Chondrocyte (in vitro differentiated cells): ENCODE measurements at regions not wholly inside any gene's neighbourhood (a gene's known extent, or its start where the extent isn't known, plus 50 kb on each side); places are given as distances from the start of the nearest gene placed in this dataset.

Source experiments
- DNase-seq: peaks from one replicate; pipeline ENCODE4 v3.0.0; 2021; ENCODE audit warnings: mixed read lengths, low spot score
- H3K27ac Mint-ChIP-seq: one replicate; pipeline ENCODE4 v1.8.0; 2021; ENCODE audit warnings: mild to moderate bottlenecking, moderate library complexity, mixed read lengths; ENCODE audit not compliant: unreplicated experiment
- H3K27me3 Mint-ChIP-seq: 2 replicates; pipeline ENCODE4 v1.8.0; 2021; ENCODE audit warnings: low read depth, mixed read lengths
- H3K36me3 Mint-ChIP-seq: 2 replicates; pipeline ENCODE4 v1.8.0; 2021; ENCODE audit warnings: low read depth, mixed read lengths
- H3K4me1 Mint-ChIP-seq: 2 replicates; pipeline ENCODE4 v1.8.0; 2021; ENCODE audit warnings: low read depth, mild to moderate bottlenecking, mixed read lengths
- H3K4me3 Mint-ChIP-seq: one replicate; pipeline ENCODE4 v1.8.0; 2021; ENCODE audit warnings: mild to moderate bottlenecking, moderate library complexity, mixed read lengths; ENCODE audit not compliant: unreplicated experiment
- H3K9me3 Mint-ChIP-seq: 2 replicates; pipeline ENCODE4 v1.8.0; 2021; ENCODE audit warnings: low read depth, mixed read lengths
- TF ChIP-seq, protein P1 (sequence below): fragments of 200-600 bp; sonication (generic); IDR thresholded peaks from 2 replicates; pipeline ENCODE4 v1.5.0; 2021; ENCODE audit warnings: antibody characterized with exemption, mild to moderate bottlenecking, moderate library complexity

DNA sequence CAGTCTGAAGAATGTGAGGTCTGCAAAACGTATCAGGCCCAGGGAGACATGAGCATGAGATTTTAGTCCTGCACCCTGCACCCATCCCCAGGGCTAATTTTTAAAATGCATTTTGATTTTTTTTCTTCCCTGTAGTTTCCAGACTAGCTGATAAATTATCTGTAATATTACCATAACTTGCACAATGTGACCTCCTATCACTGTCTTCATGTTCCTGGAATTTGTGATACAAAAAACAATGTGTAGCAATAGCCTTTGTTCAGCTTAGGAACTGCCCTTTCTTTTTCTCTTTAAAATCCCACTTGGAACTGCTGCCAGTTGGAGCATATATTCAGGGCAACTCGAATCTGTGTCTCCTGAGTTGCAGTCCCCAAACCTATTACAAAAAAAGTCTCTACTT lies 222.8 kb upstream of the HS6ST1 start:
- H3K4me3 Mint-ChIP-seq = no peak overlapping the region
- H3K9me3 Mint-ChIP-seq = peaks cover 4% of the 10 kb centered on the region
- peaks cover 2% of the 10 kb centered on the region for H3K36me3 Mint-ChIP-seq
- peaks cover 1% of the 10 kb centered on the region for H3K27me3 Mint-ChIP-seq
- peaks cover 17% of the 10 kb centered on the region for H3K4me1 Mint-ChIP-seq
- H3K27ac Mint-ChIP-seq = no peak overlapping the region
- no peak for DNase-seq
- TF ChIP-seq, protein P1, sequence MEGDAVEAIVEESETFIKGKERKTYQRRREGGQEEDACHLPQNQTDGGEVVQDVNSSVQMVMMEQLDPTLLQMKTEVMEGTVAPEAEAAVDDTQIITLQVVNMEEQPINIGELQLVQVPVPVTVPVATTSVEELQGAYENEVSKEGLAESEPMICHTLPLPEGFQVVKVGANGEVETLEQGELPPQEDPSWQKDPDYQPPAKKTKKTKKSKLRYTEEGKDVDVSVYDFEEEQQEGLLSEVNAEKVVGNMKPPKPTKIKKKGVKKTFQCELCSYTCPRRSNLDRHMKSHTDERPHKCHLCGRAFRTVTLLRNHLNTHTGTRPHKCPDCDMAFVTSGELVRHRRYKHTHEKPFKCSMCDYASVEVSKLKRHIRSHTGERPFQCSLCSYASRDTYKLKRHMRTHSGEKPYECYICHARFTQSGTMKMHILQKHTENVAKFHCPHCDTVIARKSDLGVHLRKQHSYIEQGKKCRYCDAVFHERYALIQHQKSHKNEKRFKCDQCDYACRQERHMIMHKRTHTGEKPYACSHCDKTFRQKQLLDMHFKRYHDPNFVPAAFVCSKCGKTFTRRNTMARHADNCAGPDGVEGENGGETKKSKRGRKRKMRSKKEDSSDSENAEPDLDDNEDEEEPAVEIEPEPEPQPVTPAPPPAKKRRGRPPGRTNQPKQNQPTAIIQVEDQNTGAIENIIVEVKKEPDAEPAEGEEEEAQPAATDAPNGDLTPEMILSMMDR = no peak

DNA sequence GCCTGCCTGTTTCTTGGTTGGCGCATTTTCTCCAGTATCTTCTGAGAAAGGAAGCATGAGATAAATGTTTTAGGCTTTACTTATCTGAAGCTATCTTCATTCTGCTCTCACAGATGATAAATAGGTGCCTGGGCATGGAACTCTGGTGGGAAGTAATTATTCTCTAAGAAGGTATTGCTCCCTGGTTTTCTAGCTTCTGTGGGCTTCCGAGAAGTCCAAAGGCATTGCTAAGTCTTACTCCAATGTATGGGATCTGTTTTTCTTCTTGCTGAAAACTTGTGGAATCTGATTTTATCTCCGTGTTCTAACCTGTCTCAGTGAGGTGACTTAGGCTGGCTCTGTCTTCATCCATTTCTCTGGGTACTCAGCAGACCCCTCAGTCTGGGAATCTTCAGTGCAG lies 224.4 kb upstream of the HS6ST1 start:
- peaks cover 4% of the 10 kb centered on the region for H3K4me1 Mint-ChIP-seq
- no peak overlapping the region for H3K4me3 Mint-ChIP-seq
- no peak overlapping the region for H3K27ac Mint-ChIP-seq
- TF ChIP-seq, protein P1 = no peak
- H3K36me3 Mint-ChIP-seq = peaks cover 2% of the 10 kb centered on the region
- H3K9me3 Mint-ChIP-seq = no peaks in the 10 kb centered on the region
- DNase-seq = no peak
- H3K27me3 Mint-ChIP-seq = peaks cover 1% of the 10 kb centered on the region

- TF ChIP-seq, protein P1 = no peak
- peaks cover 2% of the 10 kb centered on the region for H3K36me3 Mint-ChIP-seq
- H3K4me1 Mint-ChIP-seq = no peaks in the 10 kb centered on the region
- H3K27ac Mint-ChIP-seq = no peak overlapping the region
- no peaks in the 10 kb centered on the region for H3K9me3 Mint-ChIP-seq
- DNase-seq = peak; percentile 53
- peaks cover 1% of the 10 kb centered on the region for H3K27me3 Mint-ChIP-seq
- H3K4me3 Mint-ChIP-seq = no peak overlapping the region
These were observed 225.0 kb upstream of the HS6ST1 start for GRCh38 chr2:128543646-128544045.

DNA sequence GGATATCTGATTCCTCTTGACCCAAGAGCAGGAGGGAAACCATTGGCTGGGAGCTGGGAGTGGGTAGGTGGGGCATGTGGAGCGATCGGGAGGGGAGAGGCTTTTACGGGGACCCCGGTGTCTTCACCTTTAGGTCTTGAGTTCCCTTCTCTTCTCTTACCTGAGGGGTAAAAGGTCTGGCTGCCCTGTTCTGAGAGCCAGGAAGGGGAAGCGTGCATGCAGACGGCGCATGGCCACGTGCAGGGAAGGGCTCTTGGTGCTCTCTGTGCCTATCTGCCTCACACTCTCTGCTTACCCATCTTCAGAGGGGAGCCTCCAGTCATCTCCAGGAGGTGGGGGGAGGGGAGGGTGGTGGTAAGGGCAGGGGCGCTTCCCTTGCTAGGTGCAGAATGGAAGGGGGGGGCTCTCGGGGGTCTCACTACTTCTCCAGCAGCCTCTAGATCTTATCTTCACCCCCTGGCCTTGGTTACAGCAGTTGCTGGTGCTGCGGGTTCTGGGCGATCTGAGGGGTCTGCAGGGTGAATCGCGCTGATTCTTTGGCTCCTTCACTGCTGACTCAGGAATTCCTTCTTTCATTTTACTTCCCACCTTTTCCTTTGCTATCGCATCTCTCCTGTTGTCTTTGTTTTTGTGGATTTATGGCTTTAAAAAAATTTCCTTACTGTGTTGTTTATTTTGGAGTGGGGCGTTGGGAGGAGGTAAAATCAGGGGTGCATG lies 225.8 kb upstream of the HS6ST1 start:
- Mint-ChIP-seq H3K27ac (no peak overlapping the region), H3K4me1 (no peaks in the 10 kb centered on the region), H3K9me3 (no peaks in the 10 kb centered on the region), H3K36me3 (peaks cover 2% of the 10 kb centered on the region), H3K4me3 (no peak overlapping the region), H3K27me3 (peaks cover 1% of the 10 kb centered on the region)
- TF ChIP-seq, protein P1 = no peak
- no peak for DNase-seq

DNA sequence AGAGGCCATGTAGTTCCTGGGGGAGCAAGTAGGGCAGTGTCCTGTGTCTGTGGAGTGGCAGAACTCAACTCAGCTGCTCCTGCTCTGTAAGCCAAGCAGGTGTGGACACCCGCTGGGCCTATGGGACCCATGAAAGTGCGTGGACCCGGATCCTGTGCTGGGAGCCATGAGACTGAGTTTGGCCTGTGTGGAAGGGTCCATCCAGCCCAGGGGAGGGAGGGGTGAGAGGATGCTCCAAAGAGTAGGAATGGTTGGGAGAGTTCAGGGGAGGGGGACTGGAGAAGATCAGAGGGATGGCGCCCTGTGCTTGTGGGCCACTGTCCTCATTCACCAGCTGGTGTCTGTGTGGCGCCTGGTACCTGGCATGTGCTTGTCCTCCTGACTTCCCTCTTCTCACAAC lies 226.4 kb upstream of the HS6ST1 start:
- peaks cover 3% of the 10 kb centered on the region for H3K27me3 Mint-ChIP-seq
- H3K27ac Mint-ChIP-seq = no peak overlapping the region
- DNase-seq = no peak
- H3K9me3 Mint-ChIP-seq = no peaks in the 10 kb centered on the region
- TF ChIP-seq, protein P1 = no peak
- H3K4me3 Mint-ChIP-seq = no peak overlapping the region
- H3K36me3 Mint-ChIP-seq = peaks cover 2% of the 10 kb centered on the region
- H3K4me1 Mint-ChIP-seq = peaks cover 3% of the 10 kb centered on the region
